ENCODE measurements at regions not wholly inside any gene's neighbourhood (a gene's known extent, or its start where the extent isn't known, plus 50 kb on each side); places are given as distances from the start of the nearest gene placed in this dataset.

- TF ChIP-seq CTCF (conservative IDR thresholded peaks at IDR 0.05) (no peak), ZFX (IDR thresholded peaks at IDR 0.05) (no peak)
These were observed 134.8 kb downstream of the LY86 start for GRCh38 chr6:6723361-6723760.
